NCI-H2107 treated with DMSO at 0.1 percent for 48 hours (cell line): ENCODE measurements at regions not wholly inside any gene's neighbourhood (a gene's known extent, or its start where the extent isn't known, plus 50 kb on each side); places are given as distances from the start of the nearest gene placed in this dataset.
"Not testable (repeated sequence)": the region's sequence is repeated elsewhere in the genome, so short reads cannot be mapped to it uniquely, and the experiment has no call there.

Experiments used
- DNase-seq: peaks from one replicate; lab custom pipeline; 2025; ENCODE audit not compliant: unreplicated experiment; lab: John Stamatoyannopoulos, UW

GRCh38 chr15:26129852-26130251 lies 266.7 kb upstream of the ATP10A start:
- DNase-seq: no peak

GRCh38 chr15:26128611-26129140 lies 265.5 kb upstream of the ATP10A start:
- DNase-seq: no peak

GRCh38 chr15:26126819-26127387 lies 263.8 kb upstream of the ATP10A start:
- no peak for DNase-seq

- no peak for DNase-seq
These were observed 262.9 kb upstream of the ATP10A start for GRCh38 chr15:26126070-26126469.

- DNase-seq: no peak
These were observed 262.5 kb upstream of the ATP10A start for GRCh38 chr15:26125664-26126063.

- DNase-seq: no peak
These were observed 256.2 kb upstream of the ATP10A start for GRCh38 chr15:26119322-26119721.

GRCh38 chr15:26115229-26115943 lies 252.3 kb upstream of the ATP10A start:
- no peak for DNase-seq

- not testable (repeated sequence) for DNase-seq
These were observed 251.0 kb upstream of the ATP10A start for GRCh38 chr15:26114128-26114527.

- no peak for DNase-seq
These were observed 250.2 kb upstream of the ATP10A start for GRCh38 chr15:26113296-26113695.

- no peak for DNase-seq
These were observed 246.1 kb upstream of the ATP10A start for GRCh38 chr15:26109203-26109602.

GRCh38 chr15:26106556-26106955 lies 243.4 kb upstream of the ATP10A start:
- no peak for DNase-seq

- DNase-seq: no peak
These were observed 239.9 kb upstream of the ATP10A start for GRCh38 chr15:26103002-26103404.

GRCh38 chr15:26102365-26102764 lies 239.2 kb upstream of the ATP10A start:
- DNase-seq: no peak

- no peak for DNase-seq
These were observed 238.3 kb upstream of the ATP10A start for GRCh38 chr15:26101443-26101842.

- DNase-seq: no peak
These were observed 235.7 kb upstream of the ATP10A start for GRCh38 chr15:26098801-26099200.

GRCh38 chr15:26097216-26097615 lies 234.1 kb upstream of the ATP10A start:
- no peak for DNase-seq

GRCh38 chr15:26096581-26096980 lies 233.5 kb upstream of the ATP10A start:
- DNase-seq: no peak

GRCh38 chr15:26095710-26096330 lies 232.7 kb upstream of the ATP10A start:
- no peak for DNase-seq

- no peak for DNase-seq
These were observed 228.1 kb upstream of the ATP10A start for GRCh38 chr15:26091184-26091583.

GRCh38 chr15:26087881-26088280 lies 224.8 kb upstream of the ATP10A start:
- no peak for DNase-seq

- no peak for DNase-seq
These were observed 224.3 kb upstream of the ATP10A start for GRCh38 chr15:26087395-26087794.

- no peak for DNase-seq
These were observed 221.6 kb upstream of the ATP10A start for GRCh38 chr15:26084771-26085170.
